ENCODE measurements at regions not wholly inside any gene's neighbourhood (a gene's known extent, or its start where the extent isn't known, plus 50 kb on each side); places are given as distances from the start of the nearest gene placed in this dataset.

DNA sequence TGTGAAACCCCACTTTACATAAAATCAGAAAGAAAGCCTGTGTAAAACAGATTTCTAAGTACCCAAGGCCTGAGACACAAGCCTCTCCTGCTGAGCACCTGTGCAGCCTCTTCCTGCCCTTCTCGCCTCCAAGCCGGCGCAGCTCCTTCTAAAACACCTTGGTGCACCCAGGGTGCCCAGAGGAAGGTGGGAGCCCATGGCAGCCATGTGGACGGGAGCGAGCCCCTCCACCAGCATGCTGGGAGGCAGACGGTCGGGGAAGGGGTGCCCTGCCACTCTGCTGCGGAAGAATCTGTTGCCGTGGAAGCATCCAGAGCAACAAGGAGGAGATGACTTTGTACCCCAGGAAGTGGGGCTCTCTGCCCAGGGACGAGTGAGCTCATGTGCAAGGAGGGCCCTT is 103.1 kb upstream of the C14orf180 start:
- TF ChIP-seq, protein P1, sequence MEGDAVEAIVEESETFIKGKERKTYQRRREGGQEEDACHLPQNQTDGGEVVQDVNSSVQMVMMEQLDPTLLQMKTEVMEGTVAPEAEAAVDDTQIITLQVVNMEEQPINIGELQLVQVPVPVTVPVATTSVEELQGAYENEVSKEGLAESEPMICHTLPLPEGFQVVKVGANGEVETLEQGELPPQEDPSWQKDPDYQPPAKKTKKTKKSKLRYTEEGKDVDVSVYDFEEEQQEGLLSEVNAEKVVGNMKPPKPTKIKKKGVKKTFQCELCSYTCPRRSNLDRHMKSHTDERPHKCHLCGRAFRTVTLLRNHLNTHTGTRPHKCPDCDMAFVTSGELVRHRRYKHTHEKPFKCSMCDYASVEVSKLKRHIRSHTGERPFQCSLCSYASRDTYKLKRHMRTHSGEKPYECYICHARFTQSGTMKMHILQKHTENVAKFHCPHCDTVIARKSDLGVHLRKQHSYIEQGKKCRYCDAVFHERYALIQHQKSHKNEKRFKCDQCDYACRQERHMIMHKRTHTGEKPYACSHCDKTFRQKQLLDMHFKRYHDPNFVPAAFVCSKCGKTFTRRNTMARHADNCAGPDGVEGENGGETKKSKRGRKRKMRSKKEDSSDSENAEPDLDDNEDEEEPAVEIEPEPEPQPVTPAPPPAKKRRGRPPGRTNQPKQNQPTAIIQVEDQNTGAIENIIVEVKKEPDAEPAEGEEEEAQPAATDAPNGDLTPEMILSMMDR (IDR thresholded peaks at IDR 0.05): no peak
- no peak for TF ChIP-seq ZFX (IDR thresholded peaks at IDR 0.05; ENCODE audit: borderline replicate concordance)

All from 22Rv1 (cell line).